Right lobe of liver (tissue), 6 donors: ENCODE measurements at regions not wholly inside any gene's neighbourhood (a gene's known extent, or its start where the extent isn't known, plus 50 kb on each side); places are given as distances from the start of the nearest gene placed in this dataset.
A peak's percentile ranks its signal among the peaks of the same experiment; 100 is the strongest.

Experiments
- ATAC-seq, 4 donors: fragments of 200-7000 bp; cut with Tn5 transposase; one replicate each; pipeline ENCODE4 v1.9.1; 2020; ENCODE audit warnings: mild to moderate bottlenecking in 4 of 4, moderate library complexity in 4 of 4
- DNase-seq, 3 donors: peaks; one replicate each; pipeline ENCODE4 v3.0.0-alpha.2; 2020
- H3K27ac ChIP-seq, 3 donors: fragments of 200-600 bp; one replicate each; pipeline ENCODE4 v1.8.0; 2022
- H3K27me3 ChIP-seq, 2 donors: fragments of 200-600 bp; one replicate each; pipeline ENCODE4 v1.8.0; 2022
- H3K36me3 ChIP-seq, 4 donors: fragments of 200-600 bp; sonication (generic) in 1 of 4; one replicate each; pipeline versions ENCODE4 v1.5.1 to v1.8.0; 2017 to 2022; ENCODE audit warnings: control low read depth in 1 of 4
- H3K4me1 ChIP-seq, 4 donors: fragments of 200-600 bp; sonication (generic) in 1 of 4; one replicate each; pipeline versions ENCODE4 v1.5.1 to v1.8.0; 2017 to 2022; ENCODE audit warnings: control low read depth in 1 of 4
- H3K4me3 ChIP-seq, 3 donors: fragments of 200-600 bp; one replicate each; pipeline ENCODE4 v1.8.0; 2022
- H3K9me3 ChIP-seq, 4 donors: fragments of 200-600 bp; sonication (generic) in 1 of 4; one replicate each; pipeline versions ENCODE4 v1.5.1 to v1.8.0; 2017 to 2022; ENCODE audit warnings: control low read depth in 1 of 4
- POLR2A ChIP-seq: fragments of 450-650 bp; IDR thresholded peaks from one replicate; pipeline ENCODE4 v1.6.1; 2017; ENCODE audit warnings: antibody characterized with exemption, mild to moderate bottlenecking
- WGBS: methylation state at CpG from one replicate; pipeline ENCODE4 v1.1.6; 2018; ENCODE audit warnings: low coverage, low lambda C conversion rate; ENCODE audit not compliant: insufficient coverage; ENCODE audit errors: missing lambda C conversion rate; 5-methylcytosine and 5-hydroxymethylcytosine counted together
- intact Hi-C, 2 donors: fragments of 100-400 bp; cut with DNase I; formaldehyde crosslinking; loops; one replicate each; pipeline versions ENCODE4 v1.11.2 to v1.14.1; 2022
- TF ChIP-seq, protein P1 (sequence below), 4 donors: fragments of 200-600 bp in 3 of 4; fragments of 450-650 bp in 1 of 4; IDR thresholded peaks; one replicate each; pipeline versions ENCODE4 v1.5.1 to v1.8.0; 2016 to 2022; ENCODE audit warnings: antibody characterized with exemption in 4 of 4, mild to moderate bottlenecking in 2 of 4
- donor health status: DM: no; HTN: yes; CAD: no.
- donor health status: DM: no; HTN: no; CAD: no.
- donor health status: DM: no; HTN: no; CAD: no.
- donor health status: DM: no; HTN: yes; CAD: no.
- donor health status: DM: no; HTN: yes; CAD: no.

GRCh38 chr5:129852747-129853352 is 51.4 kb upstream of the CHSY3 start:
- no peaks in the 10 kb centered on the region for H3K36me3 ChIP-seq
- TF ChIP-seq, protein P1, sequence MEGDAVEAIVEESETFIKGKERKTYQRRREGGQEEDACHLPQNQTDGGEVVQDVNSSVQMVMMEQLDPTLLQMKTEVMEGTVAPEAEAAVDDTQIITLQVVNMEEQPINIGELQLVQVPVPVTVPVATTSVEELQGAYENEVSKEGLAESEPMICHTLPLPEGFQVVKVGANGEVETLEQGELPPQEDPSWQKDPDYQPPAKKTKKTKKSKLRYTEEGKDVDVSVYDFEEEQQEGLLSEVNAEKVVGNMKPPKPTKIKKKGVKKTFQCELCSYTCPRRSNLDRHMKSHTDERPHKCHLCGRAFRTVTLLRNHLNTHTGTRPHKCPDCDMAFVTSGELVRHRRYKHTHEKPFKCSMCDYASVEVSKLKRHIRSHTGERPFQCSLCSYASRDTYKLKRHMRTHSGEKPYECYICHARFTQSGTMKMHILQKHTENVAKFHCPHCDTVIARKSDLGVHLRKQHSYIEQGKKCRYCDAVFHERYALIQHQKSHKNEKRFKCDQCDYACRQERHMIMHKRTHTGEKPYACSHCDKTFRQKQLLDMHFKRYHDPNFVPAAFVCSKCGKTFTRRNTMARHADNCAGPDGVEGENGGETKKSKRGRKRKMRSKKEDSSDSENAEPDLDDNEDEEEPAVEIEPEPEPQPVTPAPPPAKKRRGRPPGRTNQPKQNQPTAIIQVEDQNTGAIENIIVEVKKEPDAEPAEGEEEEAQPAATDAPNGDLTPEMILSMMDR (IDR thresholded peaks at IDR 0.05) = peak; percentile 73 to 95 (median 95)
- no peak for TF ChIP-seq POLR2A
- no peaks in the 10 kb centered on the region for H3K27me3 ChIP-seq
- DNase-seq (peak; percentile 77 to 84 (median 78)), ATAC-seq (peak; percentile 91 to 97 (median 93))
- H3K9me3 ChIP-seq = no peaks in the 10 kb centered on the region
- H3K4me3 ChIP-seq = no peak overlapping the region
- intact Hi-C loops = no loop called here
- H3K4me1 ChIP-seq = no peaks in the 10 kb centered on the region
- WGBS = 4% methylated on average over 6 of the region's 6 CpGs
- H3K27ac ChIP-seq = no peak overlapping the region

- intact Hi-C loops = no loop called here
- WGBS = 18% methylated on average over 5 of the region's 5 CpGs
Measured at GRCh38 chr5:129853588-129853987, 50.7 kb upstream of the CHSY3 start.

More at GRCh38 chr5:129853588-129853987, 50.7 kb upstream of the CHSY3 start:
- ATAC-seq = peak; percentile 62 to 78 (median 68)
- Histone ChIP-seq H3K36me3 (no peaks in the 10 kb centered on the region), H3K9me3 (no peaks in the 10 kb centered on the region), H3K27ac (no peak overlapping the region), H3K27me3 (no peaks in the 10 kb centered on the region), H3K4me3 (no peak overlapping the region), H3K4me1 (no peaks in the 10 kb centered on the region)
- DNase-seq = no peak
- TF ChIP-seq, protein P1 (IDR thresholded peaks at IDR 0.05) = no peak
- no peak for TF ChIP-seq POLR2A
